ENCODE measurements at regions not wholly inside any gene's neighbourhood (a gene's known extent, or its start where the extent isn't known, plus 50 kb on each side); places are given as distances from the start of the nearest gene placed in this dataset.

- H3K27ac ChIP-seq, result no peak overlapping the region
- H3K27me3 ChIP-seq, result no peaks in the 10 kb centered on the region
- peak overlapping the region in 9 of 11 experiments; percentile 36 to 74 (median 54); a peak in 14 of 22 replicates for H3K4me2 ChIP-seq
- H4K20me1 ChIP-seq, result no peaks in the 10 kb centered on the region
- H3K4me3 ChIP-seq, result no peak overlapping the region
- no peaks in the 10 kb centered on the region for H3K36me3 ChIP-seq
- H3K9ac ChIP-seq, result no peak overlapping the region
- peaks cover 32 to 54% (median 46%) of the 10 kb centered on the region in 10 experiments for H3K4me1 ChIP-seq
- TF ChIP-seq Cebpa-rat (IDR thresholded peaks at IDR 0.05), result no peak
- no peaks in the 10 kb centered on the region for H3K9me3 ChIP-seq (replicated peaks in 1 of 11)
Observed at GRCh38 chr2:129481306-129482219, 497.9 kb upstream of the RAB6C start.

- no peak for TF ChIP-seq Cebpa-rat (IDR thresholded peaks at IDR 0.05)
- no peaks in the 10 kb centered on the region for H3K9me3 ChIP-seq (replicated peaks in 1 of 11)
- H3K9ac ChIP-seq, result no peak overlapping the region
- H3K4me1 ChIP-seq, result peaks cover 35 to 56% (median 47%) of the 10 kb centered on the region in 10 experiments
- no peak overlapping the region for H3K4me3 ChIP-seq
- H3K36me3 ChIP-seq, result no peaks in the 10 kb centered on the region
- H4K20me1 ChIP-seq, result no peaks in the 10 kb centered on the region
- H3K27ac ChIP-seq, result peak overlapping the region in 8 of 11 experiments; percentile 15 to 68 (median 44); a peak in 13 of 22 replicates
- H3K4me2 ChIP-seq, result peak overlapping the region; percentile 63 to 85 (median 72); a peak in 21 of 22 replicates
- H3K27me3 ChIP-seq, result no peaks in the 10 kb centered on the region
Observed at GRCh38 chr2:129482626-129483025, 496.8 kb upstream of the RAB6C start.

DNA sequence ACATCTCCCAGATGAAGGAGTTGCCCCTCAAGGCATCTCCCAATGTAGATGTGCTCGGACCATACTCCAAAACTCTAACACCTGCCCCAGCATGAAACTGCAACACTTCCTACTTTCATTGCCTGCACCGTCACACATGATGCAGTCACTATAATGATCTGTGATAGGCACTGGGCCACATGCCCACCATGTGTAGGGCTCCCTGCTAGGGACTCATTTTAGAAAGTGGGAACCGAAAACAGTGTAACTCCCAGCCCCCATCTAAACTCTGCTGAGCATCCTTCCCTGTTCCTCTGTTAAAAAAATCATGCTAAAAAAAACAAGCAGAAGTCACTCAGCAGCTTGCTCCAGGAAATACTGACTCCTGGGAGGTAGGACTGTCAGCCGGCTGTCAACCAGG, 496.1 kb upstream of the RAB6C start:
- H3K27me3 ChIP-seq, result no peaks in the 10 kb centered on the region
- H3K27ac ChIP-seq, result peak overlapping the region in 9 of 11 experiments; percentile 5 to 68 (median 50); a peak in 14 of 22 replicates
- no peak overlapping the region for H3K4me3 ChIP-seq
- H4K20me1 ChIP-seq, result no peaks in the 10 kb centered on the region
- H3K9me3 ChIP-seq (replicated peaks in 1 of 11), result no peaks in the 10 kb centered on the region
- H3K9ac ChIP-seq, result peak overlapping the region in 5 of 11 experiments; percentile 20 to 44 (median 28); a peak in 7 of 22 replicates
- H3K36me3 ChIP-seq, result no peaks in the 10 kb centered on the region
- peak overlapping the region; percentile 63 to 85 (median 72) for H3K4me2 ChIP-seq
- H3K4me1 ChIP-seq, result peaks cover 39 to 63% (median 50%) of the 10 kb centered on the region in 10 experiments
- TF ChIP-seq Cebpa-rat (IDR thresholded peaks at IDR 0.05), result no peak

- H3K27me3 ChIP-seq, result no peaks in the 10 kb centered on the region
- H3K4me3 ChIP-seq, result no peak overlapping the region
- H3K4me2 ChIP-seq, result peak overlapping the region in 5 of 11 experiments; percentile 69 to 85 (median 79); a peak in 8 of 22 replicates
- no peak for TF ChIP-seq Cebpa-rat (IDR thresholded peaks at IDR 0.05)
- no peaks in the 10 kb centered on the region for H3K36me3 ChIP-seq
- H3K9ac ChIP-seq, result no peak overlapping the region
- no peaks in the 10 kb centered on the region for H3K9me3 ChIP-seq (replicated peaks in 1 of 11)
- H3K4me1 ChIP-seq, result peaks cover 37 to 61% (median 49%) of the 10 kb centered on the region in 10 experiments
- peak overlapping the region in 1 of 11 experiments; percentile 51; a peak in 3 of 22 replicates for H3K27ac ChIP-seq
- no peaks in the 10 kb centered on the region for H4K20me1 ChIP-seq
Observed at GRCh38 chr2:129484999-129485897, 494.2 kb upstream of the RAB6C start.

DNA sequence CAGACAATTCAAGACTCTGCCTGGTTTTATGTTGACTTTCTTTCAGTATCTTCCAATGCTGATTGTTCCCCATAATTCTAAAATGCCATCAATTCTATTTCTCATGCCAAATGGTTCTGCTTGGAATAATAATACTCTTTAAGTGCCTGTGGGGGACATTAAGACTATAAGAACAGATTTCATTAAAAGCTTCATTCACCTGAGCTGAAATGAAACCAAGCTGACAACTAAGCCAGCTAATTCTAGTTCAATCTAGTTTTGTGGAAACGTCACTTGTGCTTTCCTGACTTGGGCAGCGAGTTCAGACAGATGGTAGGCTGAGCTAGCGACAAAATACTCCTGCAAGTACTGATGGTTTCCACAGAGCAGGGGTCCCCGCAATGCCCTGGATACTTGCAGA, 491.1 kb upstream of the RAB6C start:
- H3K36me3 ChIP-seq, result no peaks in the 10 kb centered on the region
- no peaks in the 10 kb centered on the region for H4K20me1 ChIP-seq
- peaks cover 20 to 34% (median 27%) of the 10 kb centered on the region in 10 experiments for H3K4me1 ChIP-seq
- no peak overlapping the region for H3K27ac ChIP-seq
- H3K27me3 ChIP-seq, result no peaks in the 10 kb centered on the region
- no peak for TF ChIP-seq Cebpa-rat (IDR thresholded peaks at IDR 0.05)
- H3K9ac ChIP-seq, result no peak overlapping the region
- peak overlapping the region in 4 of 11 experiments; percentile 14 to 44 (median 30); a peak in 2 of 22 replicates for H3K4me2 ChIP-seq
- no peak overlapping the region for H3K4me3 ChIP-seq
- H3K9me3 ChIP-seq (replicated peaks in 1 of 11), result no peaks in the 10 kb centered on the region

GRCh38 chr2:129490641-129491040, 488.8 kb upstream of the RAB6C start:
- H4K20me1 ChIP-seq, result no peaks in the 10 kb centered on the region
- no peak for TF ChIP-seq Cebpa-rat (IDR thresholded peaks at IDR 0.05)

DNA sequence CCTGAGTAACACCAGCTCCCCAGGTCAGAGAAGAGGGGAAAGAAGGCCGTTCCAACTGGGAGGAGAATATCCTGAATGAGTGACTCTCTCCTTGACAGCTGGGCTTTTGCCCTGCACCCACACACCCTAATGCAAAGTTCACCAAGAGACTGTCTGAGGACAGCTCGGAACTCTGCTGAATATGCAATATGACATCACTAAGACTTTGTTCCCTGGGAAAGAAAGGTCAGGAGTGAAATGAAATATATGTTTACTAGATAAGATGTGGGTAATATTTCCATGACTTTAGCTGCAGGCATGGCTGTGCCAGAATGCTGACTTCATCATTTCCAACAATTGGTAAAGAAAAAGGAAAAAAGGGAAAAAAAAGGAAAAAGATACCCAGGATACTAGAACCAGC, 488.2 kb upstream of the RAB6C start:
- Histone ChIP-seq H3K9me3 (replicated peaks in 1 of 11) (no peaks in the 10 kb centered on the region), H3K4me2 (no peak overlapping the region; a peak in 1 of 22 replicates), H4K20me1 (no peaks in the 10 kb centered on the region), H3K4me3 (no peak overlapping the region), H3K9ac (no peak overlapping the region), H3K36me3 (no peaks in the 10 kb centered on the region), H3K4me1 (peaks cover 6 to 15% (median 8%) of the 10 kb centered on the region in 10 experiments; a peak in 18 of 20 replicates), H3K27me3 (no peaks in the 10 kb centered on the region), H3K27ac (no peak overlapping the region)
- TF ChIP-seq Cebpa-rat (IDR thresholded peaks at IDR 0.05), result no peak

More at GRCh38 chr2:129490641-129491040, 488.8 kb upstream of the RAB6C start:
- Histone ChIP-seq H3K27me3 (no peaks in the 10 kb centered on the region), H3K9ac (no peak overlapping the region), H3K4me2 (no peak overlapping the region), H3K9me3 (replicated peaks in 1 of 11) (no peaks in the 10 kb centered on the region), H3K27ac (no peak overlapping the region), H3K4me1 (peaks cover 6 to 15% (median 8%) of the 10 kb centered on the region in 10 experiments; a peak in 18 of 20 replicates), H3K4me3 (no peak overlapping the region), H3K36me3 (no peaks in the 10 kb centered on the region)

GRCh38 chr2:129492548-129492947, 486.9 kb upstream of the RAB6C start:
- H3K4me3 ChIP-seq, result no peak overlapping the region
- no peak overlapping the region for H3K4me2 ChIP-seq
- H3K9ac ChIP-seq, result no peak overlapping the region
- no peaks in the 10 kb centered on the region for H3K36me3 ChIP-seq
- no peaks in the 10 kb centered on the region for H3K27me3 ChIP-seq
- no peaks in the 10 kb centered on the region for H4K20me1 ChIP-seq
- H3K4me1 ChIP-seq, result peaks cover 5 to 12% (median 7%) of the 10 kb centered on the region in 10 experiments; a peak in 19 of 20 replicates
- H3K9me3 ChIP-seq (replicated peaks in 1 of 11), result no peaks in the 10 kb centered on the region
- no peak for TF ChIP-seq Cebpa-rat (IDR thresholded peaks at IDR 0.05)
- H3K27ac ChIP-seq, result no peak overlapping the region

Data from BLaER1 treated with 17β-estradiol and CSF1 and Interleukin-3, amounts not matched to agents 10 nM and 100 nM (cell line).